ENCODE measurements at regions not wholly inside any gene's neighbourhood (a gene's known extent, or its start where the extent isn't known, plus 50 kb on each side); places are given as distances from the start of the nearest gene placed in this dataset.

DNA sequence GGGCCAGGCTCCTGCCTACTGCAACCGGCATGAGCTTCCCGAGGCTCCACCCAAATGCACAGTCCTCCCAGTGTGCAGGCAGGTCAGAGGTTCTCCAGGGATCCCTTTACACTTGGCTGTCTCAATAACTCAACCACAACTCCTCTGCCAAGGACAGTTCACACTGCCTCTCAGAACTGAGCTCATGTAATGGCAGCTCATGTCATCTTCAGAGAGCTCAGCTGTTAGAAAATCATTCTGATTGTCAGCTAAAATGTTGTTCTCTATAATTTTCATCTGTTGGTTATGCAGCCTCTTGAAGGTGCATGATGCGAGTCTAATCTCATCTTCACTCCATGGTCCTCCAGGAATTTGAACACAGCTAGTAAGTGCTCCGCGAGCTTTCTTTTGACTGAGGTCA is 76.7 kb downstream of the SST start:
- no peak overlapping the region for H3K4me3 ChIP-seq (ENCODE audit: low read depth, low read length)
- TF ChIP-seq, protein P1, sequence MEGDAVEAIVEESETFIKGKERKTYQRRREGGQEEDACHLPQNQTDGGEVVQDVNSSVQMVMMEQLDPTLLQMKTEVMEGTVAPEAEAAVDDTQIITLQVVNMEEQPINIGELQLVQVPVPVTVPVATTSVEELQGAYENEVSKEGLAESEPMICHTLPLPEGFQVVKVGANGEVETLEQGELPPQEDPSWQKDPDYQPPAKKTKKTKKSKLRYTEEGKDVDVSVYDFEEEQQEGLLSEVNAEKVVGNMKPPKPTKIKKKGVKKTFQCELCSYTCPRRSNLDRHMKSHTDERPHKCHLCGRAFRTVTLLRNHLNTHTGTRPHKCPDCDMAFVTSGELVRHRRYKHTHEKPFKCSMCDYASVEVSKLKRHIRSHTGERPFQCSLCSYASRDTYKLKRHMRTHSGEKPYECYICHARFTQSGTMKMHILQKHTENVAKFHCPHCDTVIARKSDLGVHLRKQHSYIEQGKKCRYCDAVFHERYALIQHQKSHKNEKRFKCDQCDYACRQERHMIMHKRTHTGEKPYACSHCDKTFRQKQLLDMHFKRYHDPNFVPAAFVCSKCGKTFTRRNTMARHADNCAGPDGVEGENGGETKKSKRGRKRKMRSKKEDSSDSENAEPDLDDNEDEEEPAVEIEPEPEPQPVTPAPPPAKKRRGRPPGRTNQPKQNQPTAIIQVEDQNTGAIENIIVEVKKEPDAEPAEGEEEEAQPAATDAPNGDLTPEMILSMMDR (IDR thresholded peaks at IDR 0.05; ENCODE audit: insufficient read depth, low read depth, low read length): no peak
- DNase-seq (ENCODE audit: low read depth): no peak

DNA sequence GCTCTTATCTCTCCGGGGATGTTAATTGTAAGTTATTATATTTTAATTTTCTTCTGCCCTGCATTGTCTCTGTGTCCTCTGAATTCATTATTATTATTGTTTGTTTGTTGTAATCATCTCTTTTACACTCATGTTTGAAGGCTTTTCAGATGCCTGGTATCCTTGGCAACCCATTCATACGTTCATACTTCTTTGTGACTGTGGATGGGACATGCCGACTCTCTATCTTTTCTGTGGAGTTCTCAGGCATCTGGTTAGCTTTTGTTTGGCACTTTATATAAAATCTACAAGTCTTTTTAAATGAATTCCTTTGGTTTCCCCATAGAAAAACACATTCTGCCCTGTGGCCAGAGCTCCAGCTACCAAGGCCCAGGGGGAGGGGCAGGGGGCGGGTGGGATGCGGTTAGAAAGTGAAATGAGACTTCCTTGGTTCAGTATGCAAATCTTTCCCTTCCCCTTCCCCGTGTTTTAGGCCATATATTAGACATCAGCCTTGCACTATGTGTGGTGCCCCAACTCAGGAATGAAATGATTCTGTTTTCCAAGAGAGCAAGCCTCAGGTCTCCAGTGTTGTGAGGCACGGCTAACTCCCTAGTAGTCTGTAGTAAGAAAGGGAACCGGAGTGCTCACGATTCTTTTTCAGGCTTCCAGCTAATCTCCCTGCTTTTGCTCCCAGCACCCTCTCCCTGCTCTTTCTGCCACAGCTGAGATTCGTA is 79.2 kb downstream of the SST start:
- TF ChIP-seq, protein P1 (IDR thresholded peaks at IDR 0.05; ENCODE audit: insufficient read depth, low read depth, low read length): no peak

DNA sequence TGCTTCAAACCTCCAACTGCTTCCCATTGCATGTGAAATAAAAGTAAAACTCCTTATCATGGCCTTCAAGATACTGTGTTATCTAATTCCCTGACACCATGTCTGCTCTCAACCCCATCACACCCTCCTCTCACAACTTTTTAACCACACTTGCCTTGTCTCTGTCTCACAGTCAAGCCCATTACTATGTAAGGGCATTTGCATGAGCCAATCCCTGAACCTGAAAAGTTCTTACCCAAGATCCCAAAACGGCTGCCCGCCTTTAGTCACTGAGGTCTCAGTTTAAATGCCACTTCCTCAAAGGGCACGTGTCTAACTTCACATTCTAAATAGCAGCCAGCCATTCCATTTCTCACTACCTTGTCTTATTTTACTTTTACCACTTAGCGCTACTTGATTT is 83.1 kb downstream of the SST start:
- TF ChIP-seq, protein P1 (IDR thresholded peaks at IDR 0.05; ENCODE audit: insufficient read depth, low read depth, low read length): no peak
- H3K4me3 ChIP-seq (ENCODE audit: low read depth, low read length): no peak overlapping the region
- DNase-seq (ENCODE audit: low read depth): no peak

More for the DNA sequence above, 79.2 kb downstream of the SST start:
- DNase-seq (ENCODE audit: low read depth): no peak
- no peak overlapping the region for H3K4me3 ChIP-seq (ENCODE audit: low read depth, low read length)

DNA sequence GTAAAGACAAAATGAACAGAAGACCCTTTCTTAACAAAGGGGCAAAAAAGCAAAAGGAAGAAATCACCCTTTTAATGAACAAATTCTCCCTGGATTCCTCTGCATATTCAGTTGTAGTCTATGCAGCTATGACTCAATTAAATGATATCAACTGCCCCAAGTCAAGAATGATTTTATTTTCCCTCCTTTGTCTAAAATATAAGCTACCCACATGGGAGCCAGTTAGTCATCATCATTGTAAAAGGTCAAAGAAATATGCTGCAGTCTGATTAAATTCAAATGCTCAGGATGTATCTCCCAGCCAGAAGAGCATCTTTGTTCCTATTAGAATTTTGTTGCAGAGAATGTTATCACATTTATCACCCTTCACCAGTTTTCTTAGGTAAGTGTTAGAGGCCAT is 84.0 kb downstream of the SST start:
- TF ChIP-seq, protein P1 (IDR thresholded peaks at IDR 0.05; ENCODE audit: insufficient read depth, low read depth, low read length): no peak
- DNase-seq (ENCODE audit: low read depth): no peak
- H3K4me3 ChIP-seq (ENCODE audit: low read depth, low read length): no peak overlapping the region

DNA sequence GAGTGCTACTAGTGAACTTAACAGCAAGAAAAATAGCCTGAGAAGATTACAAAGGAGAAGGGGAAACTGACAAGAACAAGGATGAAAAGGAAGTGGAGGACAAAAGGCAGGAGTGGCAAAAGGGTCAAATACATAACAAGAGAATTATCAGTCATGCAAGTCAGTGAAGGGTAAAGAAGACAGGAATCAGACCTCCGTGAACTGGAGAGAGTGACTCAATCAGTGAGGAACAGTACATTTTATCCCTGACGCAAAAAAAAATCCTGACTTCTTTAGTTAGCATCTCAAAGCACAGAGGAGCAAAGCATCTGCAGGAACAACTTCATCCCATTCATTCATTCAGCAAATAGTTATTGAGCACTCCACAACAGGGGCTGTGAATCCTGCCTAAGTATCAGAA is 97.8 kb downstream of the SST start:
- TF ChIP-seq, protein P1 (IDR thresholded peaks at IDR 0.05; ENCODE audit: insufficient read depth, low read depth, low read length): no peak
- DNase-seq (ENCODE audit: low read depth): no peak
- H3K4me3 ChIP-seq (ENCODE audit: low read depth, low read length): no peak overlapping the region

DNA sequence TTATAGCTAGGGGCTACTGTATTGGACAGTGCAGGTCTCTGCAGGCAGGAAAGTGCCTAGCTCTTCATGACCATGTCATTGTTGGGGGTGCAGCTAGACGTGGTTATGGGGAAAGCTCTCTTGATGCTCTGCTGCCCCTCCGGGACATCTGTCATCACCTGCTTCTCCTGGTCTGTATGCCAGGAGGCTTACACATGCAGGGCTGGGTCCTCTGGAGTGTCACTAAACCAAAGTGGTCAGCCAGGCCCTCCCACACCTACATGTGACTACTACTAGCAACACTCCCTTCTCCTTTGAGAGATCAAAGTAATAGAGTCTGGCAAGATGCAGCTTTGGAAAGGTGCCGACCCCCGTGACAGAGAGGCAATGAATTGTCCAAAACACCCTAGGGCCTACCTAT is 98.5 kb downstream of the SST start:
- DNase-seq (ENCODE audit: low read depth): no peak
- H3K4me3 ChIP-seq (ENCODE audit: low read depth, low read length): no peak overlapping the region
- TF ChIP-seq, protein P1 (IDR thresholded peaks at IDR 0.05; ENCODE audit: insufficient read depth, low read depth, low read length): no peak

DNA sequence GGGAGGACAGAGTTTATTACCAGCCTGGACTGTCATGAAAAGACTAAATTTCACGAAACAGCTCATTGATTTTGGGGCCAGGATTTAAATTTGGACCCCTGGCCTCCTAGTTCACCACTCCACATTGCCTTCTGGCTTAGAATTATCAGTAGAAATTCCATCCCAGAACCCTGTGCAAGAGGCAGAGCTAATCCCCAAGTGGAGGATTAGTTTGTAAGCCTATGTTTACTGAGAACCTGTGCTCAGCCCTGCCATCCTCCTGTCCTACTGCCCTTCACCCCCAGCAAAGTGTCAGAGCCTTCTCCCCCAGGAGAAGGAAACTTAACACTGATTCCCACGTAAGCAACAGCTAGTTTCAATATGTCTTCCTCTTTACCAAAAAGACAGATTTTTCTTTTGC is 99.4 kb downstream of the SST start:
- no peak for DNase-seq (ENCODE audit: low read depth)
- TF ChIP-seq, protein P1 (IDR thresholded peaks at IDR 0.05; ENCODE audit: insufficient read depth, low read depth, low read length): no peak
- no peak overlapping the region for H3K4me3 ChIP-seq (ENCODE audit: low read depth, low read length)

Measured in fibroblast of villous mesenchyme (primary cell).